DOHH2 (cell line): ENCODE measurements at regions not wholly inside any gene's neighbourhood (a gene's known extent, or its start where the extent isn't known, plus 50 kb on each side); places are given as distances from the start of the nearest gene placed in this dataset.

Experiments used
- H3F3A ChIP-seq: fragments of 200-600 bp; sonication (generic), shearing (Covaris generic); 2 replicates; pipeline ENCODE4 v1.6.0; 2016; ENCODE audit warnings: antibody characterized with exemption, mild to moderate bottlenecking; ENCODE audit not compliant: control insufficient read depth, insufficient read depth
- H3K27ac ChIP-seq: fragments of 200-600 bp; sonication (generic); 2 replicates; pipeline ENCODE4 v1.5.1; 2014; ENCODE audit warnings: low read depth, mild to moderate bottlenecking, low read length, moderate library complexity
- H3K27me3 ChIP-seq: fragments of 200-600 bp; sonication (generic); 2 replicates; pipeline ENCODE4 v1.6.1; 2014; ENCODE audit warnings: mild to moderate bottlenecking, low read length, mixed read lengths; ENCODE audit not compliant: control insufficient read depth
- H3K36me3 ChIP-seq: fragments of 200-600 bp; sonication (generic); 2 replicates; pipeline ENCODE4 v1.6.1; 2014; ENCODE audit warnings: mild to moderate bottlenecking, low read length, moderate library complexity, mixed read lengths; ENCODE audit not compliant: control insufficient read depth
- H3K4me1 ChIP-seq: fragments of 200-600 bp; sonication (generic); 2 replicates; pipeline ENCODE4 v1.6.1; 2014; ENCODE audit warnings: mild to moderate bottlenecking, low read length, mixed read lengths; ENCODE audit not compliant: control insufficient read depth
- H3K4me2 ChIP-seq: fragments of 200-600 bp; sonication (generic); 2 replicates; pipeline ENCODE4 v1.6.0; 2014; ENCODE audit warnings: mild to moderate bottlenecking, low read length, moderate library complexity
- H3K4me3 ChIP-seq: fragments of 200-600 bp; sonication (generic); 2 replicates; pipeline ENCODE4 v1.5.1; 2014; ENCODE audit warnings: mild to moderate bottlenecking, low read length, mixed read lengths
- H3K79me2 ChIP-seq: fragments of 200-600 bp; sonication (generic); 2 replicates; pipeline ENCODE4 v1.6.1; 2014; ENCODE audit warnings: mild to moderate bottlenecking, low read length, mixed read lengths; ENCODE audit not compliant: control insufficient read depth
- H3K9me2 ChIP-seq: fragments of 200-600 bp; sonication (generic); replicated peaks from 2 replicates; pipeline ENCODE4 v1.6.1; 2014; ENCODE audit warnings: mild to moderate bottlenecking, low read length, mixed read lengths; ENCODE audit not compliant: control insufficient read depth
- H3K9me3 ChIP-seq: fragments of 200-600 bp; sonication (generic); 2 replicates; pipeline ENCODE4 v1.6.1; 2014; ENCODE audit warnings: antibody characterized with exemption, low read length, mixed read lengths; ENCODE audit not compliant: control insufficient read depth, insufficient read depth
- H4K20me1 ChIP-seq: fragments of 200-600 bp; sonication (generic); 2 replicates; pipeline ENCODE4 v1.6.0; 2014; ENCODE audit warnings: low read depth, mild to moderate bottlenecking, antibody characterized with exemption, low read length, moderate library complexity; ENCODE audit not compliant: control insufficient read depth, insufficient read depth
- CTCF ChIP-seq: fragments of 200-600 bp; sonication (generic); IDR thresholded peaks from one replicate; pipeline ENCODE4 v1.5.1; 2014; ENCODE audit warnings: antibody characterized with exemption, mild to moderate bottlenecking, low read depth, low read length; ENCODE audit not compliant: poor library complexity, severe bottlenecking
- EZH2phosphoT487 ChIP-seq: fragments of 200-600 bp; sonication (generic); IDR thresholded peaks from 2 replicates; pipeline ENCODE4 v1.6.1; 2017; ENCODE audit warnings: borderline replicate concordance, mild to moderate bottlenecking, antibody characterized with exemption, low read length, moderate library complexity, mixed read lengths

GRCh38 chr11:70637949-70638583 is 239.7 kb downstream of the CTTN start:
- Histone ChIP-seq H3K79me2 (no peaks in the 10 kb centered on the region), H3K27me3 (no peaks in the 10 kb centered on the region), H3F3A (no peaks in the 10 kb centered on the region), H4K20me1 (no peaks in the 10 kb centered on the region), H3K36me3 (no peaks in the 10 kb centered on the region), H3K4me1 (no peaks in the 10 kb centered on the region), H3K27ac (no peak overlapping the region), H3K9me3 (peaks cover 7% of the 10 kb centered on the region; the same call in 1 of the 2 replicates), H3K4me3 (no peak overlapping the region), H3K4me2 (no peak overlapping the region), H3K9me2 (no peaks in the 10 kb centered on the region)
- TF ChIP-seq EZH2phosphoT487 = no peak
- no peak for TF ChIP-seq CTCF

- Histone ChIP-seq H3K27ac (no peak overlapping the region), H3K4me3 (no peak overlapping the region), H3K4me1 (no peaks in the 10 kb centered on the region), H4K20me1 (no peaks in the 10 kb centered on the region), H3K27me3 (no peaks in the 10 kb centered on the region), H3K9me2 (no peaks in the 10 kb centered on the region), H3K4me2 (no peak overlapping the region), H3K9me3 (peaks cover 7% of the 10 kb centered on the region; the same call in 1 of the 2 replicates), H3F3A (no peaks in the 10 kb centered on the region), H3K79me2 (no peaks in the 10 kb centered on the region), H3K36me3 (no peaks in the 10 kb centered on the region)
- TF ChIP-seq CTCF = no peak
These were observed 242.1 kb downstream of the CTTN start for GRCh38 chr11:70640408-70640807.

GRCh38 chr11:70641369-70641768 is 243.0 kb downstream of the CTTN start:
- no peaks in the 10 kb centered on the region for H3K4me1 ChIP-seq
- H3K27ac ChIP-seq = no peak overlapping the region
- no peaks in the 10 kb centered on the region for H3K9me2 ChIP-seq
- H3K36me3 ChIP-seq = no peaks in the 10 kb centered on the region
- no peak overlapping the region for H3K4me2 ChIP-seq
- H3K4me3 ChIP-seq = no peak overlapping the region
- no peaks in the 10 kb centered on the region for H4K20me1 ChIP-seq
- no peaks in the 10 kb centered on the region for H3K27me3 ChIP-seq
- H3K79me2 ChIP-seq = no peaks in the 10 kb centered on the region
- peaks cover 3% of the 10 kb centered on the region; the same call in 1 of the 2 replicates for H3K9me3 ChIP-seq
- TF ChIP-seq EZH2phosphoT487 (no peak), CTCF (no peak)
- no peaks in the 10 kb centered on the region for H3F3A ChIP-seq
